Stimulated activated CD4-positive, alpha-beta T cell treated with anti-CD3 and anti-CD28 coated beads, Interleukin-1b, Interleukin-23, amount 100 ng/mL, for 24 hours (primary cell): ENCODE measurements at regions not wholly inside any gene's neighbourhood (a gene's known extent, or its start where the extent isn't known, plus 50 kb on each side); places are given as distances from the start of the nearest gene placed in this dataset.

ENCODE experiments used
- DNase-seq, 4 experiments: peaks; one replicate each; pipeline ENCODE4 v3.0.0-alpha.2; 2020; ENCODE audit warnings: low read depth in 4 of 4, low spot score in 1 of 4

GRCh38 chr2:120880381-120880780, 144.7 kb downstream of the GLI2 start:
- no peak for DNase-seq

- no peak for DNase-seq
These were observed 146.5 kb downstream of the GLI2 start for GRCh38 chr2:120881981-120882788.

- no peak for DNase-seq
These were observed 148.2 kb downstream of the GLI2 start for GRCh38 chr2:120883607-120884440.

GRCh38 chr2:120884472-120885290, 149.0 kb downstream of the GLI2 start:
- DNase-seq = no peak

GRCh38 chr2:120885321-120885720, 149.7 kb downstream of the GLI2 start:
- no peak for DNase-seq

GRCh38 chr2:120885749-120886148, 150.1 kb downstream of the GLI2 start:
- DNase-seq = no peak

GRCh38 chr2:120886534-120887319, 151.1 kb downstream of the GLI2 start:
- no peak for DNase-seq

- DNase-seq = no peak
These were observed 151.6 kb downstream of the GLI2 start for GRCh38 chr2:120887320-120887697.

GRCh38 chr2:120887741-120888231, 152.1 kb downstream of the GLI2 start:
- DNase-seq = no peak

GRCh38 chr2:120888851-120889250, 153.2 kb downstream of the GLI2 start:
- DNase-seq = no peak

- DNase-seq = no peak
These were observed 154.3 kb downstream of the GLI2 start for GRCh38 chr2:120889936-120890335.

GRCh38 chr2:120890566-120891360, 155.1 kb downstream of the GLI2 start:
- DNase-seq = no peak

GRCh38 chr2:120892271-120892966, 156.8 kb downstream of the GLI2 start:
- DNase-seq = no peak

- no peak for DNase-seq
These were observed 157.4 kb downstream of the GLI2 start for GRCh38 chr2:120892967-120893667.

GRCh38 chr2:120893811-120894584, 158.3 kb downstream of the GLI2 start:
- DNase-seq = no peak

- DNase-seq = no peak
These were observed 159.3 kb downstream of the GLI2 start for GRCh38 chr2:120894966-120895365.

GRCh38 chr2:120896126-120896525, 160.5 kb downstream of the GLI2 start:
- no peak for DNase-seq

GRCh38 chr2:120896901-120897300, 161.2 kb downstream of the GLI2 start:
- no peak for DNase-seq
